Lower leg skin (tissue), 4 donors: ENCODE measurements at regions not wholly inside any gene's neighbourhood (a gene's known extent, or its start where the extent isn't known, plus 50 kb on each side); places are given as distances from the start of the nearest gene placed in this dataset.
"Not testable (repeated sequence)": the region's sequence is repeated elsewhere in the genome, so short reads cannot be mapped to it uniquely, and the experiment has no call there.

ENCODE experiments used
- DNase-seq, 2 donors: peaks; one replicate each; pipeline ENCODE4 v3.0.0-alpha.2; 2019; ENCODE audit warnings: low spot score in 2 of 2
- H3K4me3 ChIP-seq: fragments of 200-600 bp; sonication (generic); 2 replicates; pipeline ENCODE4 v1.5.1; 2017; ENCODE audit warnings: mild to moderate bottlenecking, low read depth; ENCODE audit not compliant: poor library complexity, severe bottlenecking
- POLR2A ChIP-seq, 2 donors: fragments of 450-650 bp; IDR thresholded peaks; one replicate each; pipeline ENCODE4 v1.6.1; 2016 to 2017; ENCODE audit warnings: antibody characterized with exemption in 2 of 2, mild to moderate bottlenecking in 1 of 2, moderate library complexity in 1 of 2
- WGBS, 2 donors: methylation state at CpG; one replicate each; pipeline ENCODE4 v1.1.5; 2018; 5-methylcytosine and 5-hydroxymethylcytosine counted together
- intact Hi-C: fragments of 100-400 bp; cut with DNase I; formaldehyde crosslinking; loops from one replicate; pipeline ENCODE4 v1.15.0; 2023; ENCODE audit warnings: low total_unique reads
- TF ChIP-seq, protein P1 (sequence below), 3 donors: fragments of 450-650 bp; IDR thresholded peaks; one replicate each; pipeline ENCODE4 v1.5.1; 2016; ENCODE audit warnings: antibody characterized with exemption in 3 of 3, mild to moderate bottlenecking in 3 of 3, moderate library complexity in 2 of 3

DNA sequence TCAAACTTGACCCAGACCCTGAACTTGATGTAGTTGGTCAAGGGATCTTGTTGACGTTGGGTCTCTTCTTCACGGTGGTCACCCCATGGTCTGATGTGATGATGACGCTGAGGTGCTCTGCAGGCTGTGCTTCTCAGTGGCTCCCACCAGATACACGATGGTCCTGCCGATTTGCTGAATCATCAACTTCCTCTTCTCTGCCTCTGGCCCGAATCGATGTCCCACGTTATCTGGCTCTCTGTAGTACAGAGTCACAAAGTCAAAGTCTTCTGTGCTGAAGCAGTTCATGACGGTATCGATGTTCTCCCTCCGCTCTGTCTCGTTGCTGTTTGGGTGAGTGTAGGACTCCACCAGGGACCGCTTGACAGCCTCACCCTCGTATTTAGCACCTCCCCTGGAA lies 58.5 kb upstream of the ZNF195 start:
- not testable (repeated sequence) for H3K4me3 ChIP-seq, DNase-seq
- WGBS, 2 donors = 75 to 84% methylated on average over 14 of the region's 14 CpGs

DNA sequence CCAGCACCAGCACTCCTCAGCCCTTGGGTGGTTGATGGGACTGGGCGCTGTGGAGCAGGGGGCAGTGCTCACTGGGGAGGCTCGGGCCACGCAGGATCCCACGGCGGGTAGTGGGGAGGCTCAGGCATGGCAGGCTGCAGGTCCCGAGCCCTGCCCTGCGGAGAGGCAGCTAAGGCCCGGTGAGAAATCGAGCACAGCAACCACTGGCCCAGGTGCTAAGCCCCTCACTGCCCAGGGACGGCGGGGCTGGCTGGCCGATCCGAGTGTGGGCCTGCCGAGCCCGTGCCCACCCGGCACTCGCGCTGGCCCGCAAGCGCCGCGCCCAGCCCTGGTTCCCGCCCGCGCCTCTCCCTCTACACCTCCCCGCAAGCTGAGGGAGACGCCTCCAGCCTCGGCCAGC lies 56.0 kb upstream of the ZNF195 start:
- H3K4me3 ChIP-seq = no peak overlapping the region
- no peak for DNase-seq
- intact Hi-C loops = no loop called here
- TF ChIP-seq, protein P1, sequence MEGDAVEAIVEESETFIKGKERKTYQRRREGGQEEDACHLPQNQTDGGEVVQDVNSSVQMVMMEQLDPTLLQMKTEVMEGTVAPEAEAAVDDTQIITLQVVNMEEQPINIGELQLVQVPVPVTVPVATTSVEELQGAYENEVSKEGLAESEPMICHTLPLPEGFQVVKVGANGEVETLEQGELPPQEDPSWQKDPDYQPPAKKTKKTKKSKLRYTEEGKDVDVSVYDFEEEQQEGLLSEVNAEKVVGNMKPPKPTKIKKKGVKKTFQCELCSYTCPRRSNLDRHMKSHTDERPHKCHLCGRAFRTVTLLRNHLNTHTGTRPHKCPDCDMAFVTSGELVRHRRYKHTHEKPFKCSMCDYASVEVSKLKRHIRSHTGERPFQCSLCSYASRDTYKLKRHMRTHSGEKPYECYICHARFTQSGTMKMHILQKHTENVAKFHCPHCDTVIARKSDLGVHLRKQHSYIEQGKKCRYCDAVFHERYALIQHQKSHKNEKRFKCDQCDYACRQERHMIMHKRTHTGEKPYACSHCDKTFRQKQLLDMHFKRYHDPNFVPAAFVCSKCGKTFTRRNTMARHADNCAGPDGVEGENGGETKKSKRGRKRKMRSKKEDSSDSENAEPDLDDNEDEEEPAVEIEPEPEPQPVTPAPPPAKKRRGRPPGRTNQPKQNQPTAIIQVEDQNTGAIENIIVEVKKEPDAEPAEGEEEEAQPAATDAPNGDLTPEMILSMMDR (IDR thresholded peaks at IDR 0.05) = no peak
- no peak for TF ChIP-seq POLR2A (IDR thresholded peaks at IDR 0.05)
- WGBS, 2 donors = 93 to 94% methylated on average over 17 to 28 of the region's 28 CpGs

More for the DNA sequence above, 58.5 kb upstream of the ZNF195 start:
- intact Hi-C loops = not testable (repeated sequence)

GRCh38 chr11:3429191-3429590 lies 50.2 kb upstream of the ZNF195 start:
- H3K4me3 ChIP-seq, DNase-seq, intact Hi-C loops: not testable (repeated sequence)
- WGBS, 2 donors = 25% methylated on average over 6 of the region's 6 CpGs
